Activated B cell treated with CpG ODN at 0.5 μM for 24 hours (primary cell): ENCODE measurements at regions not wholly inside any gene's neighbourhood (a gene's known extent, or its start where the extent isn't known, plus 50 kb on each side); places are given as distances from the start of the nearest gene placed in this dataset.

Experiments used
- ATAC-seq: fragments of 200-7000 bp; cut with Tn5 transposase; one replicate; pipeline ENCODE4 v1.10.0; 2021; ENCODE audit warnings: low read depth, mild to moderate bottlenecking, moderate library complexity
- CTCF ChIA-PET: fragments of 350-600 bp; sonication (Branson Sonifier 250); formaldehyde crosslinking; loops from one replicate; lab custom pipeline; 2021; ENCODE audit warnings: antibody characterized with exemption; lab: Charles Lee
- POLR2A ChIA-PET: fragments of 350-600 bp; sonication (Branson Sonifier 250); formaldehyde crosslinking; loops from one replicate; lab custom pipeline; 2021; ENCODE audit warnings: antibody characterized with exemption; lab: Charles Lee
- DNase-seq: peaks from one replicate; pipeline ENCODE4 v3.0.0; 2022
- H3K27ac Mint-ChIP-seq: one replicate; pipeline ENCODE4 v1.8.0; 2020; ENCODE audit warnings: mixed read lengths
- H3K27me3 Mint-ChIP-seq: one replicate; pipeline ENCODE4 v1.8.0; 2021; ENCODE audit warnings: mixed read lengths
- H3K36me3 Mint-ChIP-seq: one replicate; pipeline ENCODE4 v1.8.0; 2021; ENCODE audit warnings: low read depth, mixed read lengths
- H3K4me1 Mint-ChIP-seq: one replicate; pipeline ENCODE4 v1.8.0; 2021; ENCODE audit warnings: mixed read lengths
- H3K4me3 Mint-ChIP-seq: one replicate; pipeline ENCODE4 v1.8.0; 2020; ENCODE audit warnings: mild to moderate bottlenecking, mixed read lengths
- H3K9me3 Mint-ChIP-seq: one replicate; pipeline ENCODE4 v1.8.0; 2020; ENCODE audit warnings: mixed read lengths
- CTCF ChIP-seq: fragments of 200-600 bp; IDR thresholded peaks from one replicate; pipeline ENCODE4 v1.8.0; 2022; ENCODE audit warnings: antibody characterized with exemption, mild to moderate bottlenecking
- intact Hi-C: fragments of 100-400 bp; cut with micrococcal nuclease; formaldehyde crosslinking; loops from one replicate; pipeline ENCODE4 v1.15.1; 2024

DNA sequence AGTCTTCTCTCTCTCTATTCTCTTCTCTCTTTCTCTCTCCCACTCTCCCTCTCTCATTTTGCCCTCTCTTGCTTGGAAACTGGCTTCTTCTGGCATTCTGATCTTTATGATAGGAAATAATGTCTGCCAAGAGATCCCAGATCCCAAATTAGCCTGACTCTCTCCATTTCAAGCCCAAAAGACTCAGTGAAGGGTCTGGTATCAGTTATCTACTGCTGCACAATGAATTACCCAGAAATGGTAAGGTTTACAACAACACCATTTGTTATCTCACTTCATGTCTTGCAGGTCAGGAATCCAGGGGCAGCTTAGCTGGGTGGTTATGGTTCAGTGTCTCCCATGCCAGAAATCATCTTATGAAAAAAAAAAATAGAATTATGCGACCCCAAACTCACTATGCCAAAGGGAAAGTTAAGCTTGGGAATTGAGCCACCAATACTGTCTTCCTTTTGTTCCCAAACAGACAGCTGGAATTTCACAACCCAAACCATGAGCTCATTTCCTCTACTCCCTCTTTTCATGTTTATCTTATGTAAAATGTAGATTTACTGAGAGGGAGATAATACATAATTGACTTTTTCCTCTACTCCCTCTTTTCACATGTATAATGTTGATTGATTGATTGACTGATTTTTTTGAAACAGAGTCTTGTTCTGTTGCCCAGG lies 67.8 kb upstream of the FICD start:
- Mint-ChIP-seq H3K36me3 (no peaks in the 10 kb centered on the region), H3K4me1 (no peaks in the 10 kb centered on the region), H3K27me3 (peaks cover 33% of the 10 kb centered on the region), H3K4me3 (no peak overlapping the region), H3K9me3 (no peaks in the 10 kb centered on the region), H3K27ac (no peak overlapping the region)
- TF ChIP-seq CTCF: no peak
- ChIA-PET POLR2A (no interaction called here), CTCF (no interaction called here)
- DNase-seq (no peak), ATAC-seq (no peak)
- intact Hi-C loops: no loop called here

- no peak for DNase-seq
- TF ChIP-seq CTCF: no peak
- no peaks in the 10 kb centered on the region for H3K4me1 Mint-ChIP-seq
- H3K27ac Mint-ChIP-seq: no peak overlapping the region
- ChIA-PET CTCF (no interaction called here), POLR2A (no interaction called here)
- peaks cover 29% of the 10 kb centered on the region for H3K27me3 Mint-ChIP-seq
- H3K4me3 Mint-ChIP-seq: no peak overlapping the region
- intact Hi-C loops: no loop called here
- ATAC-seq: no peak
- no peaks in the 10 kb centered on the region for H3K36me3 Mint-ChIP-seq
- no peaks in the 10 kb centered on the region for H3K9me3 Mint-ChIP-seq
Measured at GRCh38 chr12:108446766-108447165, 68.3 kb upstream of the FICD start.

DNA sequence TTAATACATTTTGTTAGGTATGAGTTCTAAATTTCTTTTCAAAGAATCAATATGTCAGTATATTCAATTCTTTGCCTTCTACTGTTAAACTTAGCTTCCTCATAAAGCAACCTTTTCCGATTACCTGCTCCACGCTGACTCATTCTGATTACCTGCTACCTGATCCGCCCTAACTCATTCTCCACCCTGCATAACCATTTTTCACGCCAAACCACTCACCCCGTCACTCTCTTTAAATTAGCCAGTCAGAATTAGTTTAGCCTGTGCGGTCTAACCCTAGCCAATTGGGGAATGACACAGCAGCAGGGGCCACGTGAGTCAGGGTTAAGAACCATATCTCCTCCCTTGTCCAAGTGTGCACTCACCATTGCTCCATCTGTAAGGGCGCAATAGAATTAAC lies 72.2 kb upstream of the FICD start:
- Mint-ChIP-seq H3K4me1 (no peaks in the 10 kb centered on the region), H3K27ac (no peak overlapping the region)

GRCh38 chr12:108442067-108442466 lies 73.0 kb upstream of the FICD start:
- CTCF ChIA-PET: no interaction called here
- Mint-ChIP-seq H3K27ac (no peak overlapping the region), H3K4me3 (no peak overlapping the region), H3K4me1 (no peaks in the 10 kb centered on the region), H3K36me3 (no peaks in the 10 kb centered on the region), H3K27me3 (peaks cover 17% of the 10 kb centered on the region), H3K9me3 (peaks cover 2% of the 10 kb centered on the region)
- POLR2A ChIA-PET: no interaction called here
- DNase-seq: no peak
- TF ChIP-seq CTCF: no peak
- ATAC-seq: no peak
- intact Hi-C loops: no loop called here

More for the DNA sequence above, 72.2 kb upstream of the FICD start:
- Mint-ChIP-seq H3K4me3 (no peak overlapping the region), H3K9me3 (peaks cover 2% of the 10 kb centered on the region), H3K27me3 (peaks cover 25% of the 10 kb centered on the region), H3K36me3 (no peaks in the 10 kb centered on the region)
- ATAC-seq: no peak
- no peak for DNase-seq
- intact Hi-C loops: no loop called here
- ChIA-PET POLR2A (no interaction called here), CTCF (no interaction called here)
- TF ChIP-seq CTCF: no peak

DNA sequence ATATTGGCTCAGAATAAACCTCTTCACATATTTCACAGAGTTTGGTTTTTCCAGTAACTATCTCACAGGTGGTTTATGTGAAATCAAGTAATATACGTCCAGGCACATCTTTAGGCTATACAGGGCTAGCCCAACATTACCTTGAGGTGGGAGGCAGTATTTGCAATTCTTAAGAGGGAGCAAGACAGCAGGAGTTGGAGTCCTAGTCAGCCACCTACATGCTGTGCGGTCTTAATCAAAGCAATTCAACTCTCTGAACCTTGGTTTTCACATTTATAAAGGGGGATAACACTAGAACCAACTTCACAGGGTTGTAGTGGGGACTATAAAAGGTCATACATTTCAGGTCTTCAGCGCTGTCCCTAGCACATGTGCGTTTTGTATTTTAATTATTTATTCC lies 73.5 kb upstream of the FICD start:
- no peaks in the 10 kb centered on the region for H3K36me3 Mint-ChIP-seq
- DNase-seq (no peak), ATAC-seq (no peak)
- intact Hi-C loops: no loop called here
- no peaks in the 10 kb centered on the region for H3K4me1 Mint-ChIP-seq
- no peak for TF ChIP-seq CTCF
- peaks cover 13% of the 10 kb centered on the region for H3K27me3 Mint-ChIP-seq
- H3K9me3 Mint-ChIP-seq: peaks cover 2% of the 10 kb centered on the region
- POLR2A ChIA-PET: no interaction called here
- no peak overlapping the region for H3K4me3 Mint-ChIP-seq
- CTCF ChIA-PET: no interaction called here
- no peak overlapping the region for H3K27ac Mint-ChIP-seq
